ENCODE measurements at regions not wholly inside any gene's neighbourhood (a gene's known extent, or its start where the extent isn't known, plus 50 kb on each side); places are given as distances from the start of the nearest gene placed in this dataset.

- DNase-seq = no peak
- intact Hi-C loops (cut with DNase I) = loop anchor here (5.0 kb wide), 1 partner anchor 170 kb away; no protein-coding TSS in a partner anchor
Measured at GRCh38 chr10:55091691-55092328, 290.8 kb upstream of the PCDH15 start.

GRCh38 chr10:55078121-55078520 lies 277.1 kb upstream of the PCDH15 start:
- Histone ChIP-seq H3K9me3 (no peaks in the 10 kb centered on the region), H3K9ac (ENCODE audit: low read depth in 2 of 2, low read length in 2 of 2) (no peak overlapping the region), H3K27ac (no peak overlapping the region), H3K36me3 (no peaks in the 10 kb centered on the region), H3K27me3 (no peaks in the 10 kb centered on the region), H3K4me3 (no peak overlapping the region), H3K4me1 (no peaks in the 10 kb centered on the region)
- no peak for TF ChIP-seq CTCF (IDR thresholded peaks at IDR 0.05)
- DNase-seq = no peak
- intact Hi-C loops (cut with DNase I) = no loop called here

More at GRCh38 chr10:55091691-55092328, 290.8 kb upstream of the PCDH15 start:
- Histone ChIP-seq H3K9me3 (no peaks in the 10 kb centered on the region), H3K27me3 (no peaks in the 10 kb centered on the region), H3K27ac (no peak overlapping the region), H3K4me1 (no peaks in the 10 kb centered on the region), H3K9ac (ENCODE audit: low read depth in 2 of 2, low read length in 2 of 2) (no peak overlapping the region), H3K4me3 (no peak overlapping the region), H3K36me3 (no peaks in the 10 kb centered on the region)
- peak; percentile 56 for TF ChIP-seq CTCF (IDR thresholded peaks at IDR 0.05)

- Histone ChIP-seq H3K27ac (no peak overlapping the region), H3K36me3 (no peaks in the 10 kb centered on the region), H3K4me3 (no peak overlapping the region), H3K9me3 (no peaks in the 10 kb centered on the region), H3K4me1 (no peaks in the 10 kb centered on the region), H3K9ac (ENCODE audit: low read depth in 2 of 2, low read length in 2 of 2) (no peak overlapping the region), H3K27me3 (no peaks in the 10 kb centered on the region)
- intact Hi-C loops (cut with DNase I) = no loop called here
- no peak for TF ChIP-seq CTCF (IDR thresholded peaks at IDR 0.05)
- no peak for DNase-seq
Measured at GRCh38 chr10:55065185-55065584, 264.2 kb upstream of the PCDH15 start.

- no peaks in the 10 kb centered on the region for H3K36me3 ChIP-seq
- intact Hi-C loops (cut with DNase I) = no loop called here
Measured at GRCh38 chr10:55063811-55064210, 262.8 kb upstream of the PCDH15 start.

GRCh38 chr10:55062349-55062748 lies 261.3 kb upstream of the PCDH15 start:
- H3K27me3 ChIP-seq = no peaks in the 10 kb centered on the region
- H3K9ac ChIP-seq (ENCODE audit: low read depth in 2 of 2, low read length in 2 of 2) = no peak overlapping the region
- DNase-seq = no peak
- no peaks in the 10 kb centered on the region for H3K9me3 ChIP-seq
- H3K4me1 ChIP-seq = no peaks in the 10 kb centered on the region
- intact Hi-C loops (cut with DNase I) = no loop called here
- TF ChIP-seq CTCF (IDR thresholded peaks at IDR 0.05) = no peak
- H3K4me3 ChIP-seq = no peak overlapping the region
- no peaks in the 10 kb centered on the region for H3K36me3 ChIP-seq
- no peak overlapping the region for H3K27ac ChIP-seq

More at GRCh38 chr10:55063811-55064210, 262.8 kb upstream of the PCDH15 start:
- no peak overlapping the region for H3K27ac ChIP-seq
- H3K9me3 ChIP-seq = no peaks in the 10 kb centered on the region
- TF ChIP-seq CTCF (IDR thresholded peaks at IDR 0.05) = no peak
- no peaks in the 10 kb centered on the region for H3K4me1 ChIP-seq
- no peak overlapping the region for H3K4me3 ChIP-seq
- H3K27me3 ChIP-seq = no peaks in the 10 kb centered on the region
- H3K9ac ChIP-seq (ENCODE audit: low read depth in 2 of 2, low read length in 2 of 2) = no peak overlapping the region
- no peak for DNase-seq
